GM12878 (cell line): ENCODE measurements at regions not wholly inside any gene's neighbourhood (a gene's known extent, or its start where the extent isn't known, plus 50 kb on each side); places are given as distances from the start of the nearest gene placed in this dataset.

ENCODE experiments used
- CHD1 ChIP-seq: IDR thresholded peaks from 2 replicates; pipeline ENCODE4 v1.6.1; 2012; ENCODE audit warnings: low read depth, low read length, improper control_type of control experiment
- CTCF ChIP-seq, 3 experiments: IDR thresholded peaks in 2 of 3; conservative IDR thresholded peaks in 1 of 3; 2 replicates each; pipeline ENCODE4 v1.5.1; 2011; ENCODE audit warnings: low read depth in 3 of 3, low read length in 3 of 3, mild to moderate bottlenecking in 3 of 3, control low read depth in 2 of 3, moderate library complexity in 2 of 3, inconsistent platforms in 1 of 3, mixed read lengths in 1 of 3; ENCODE audit not compliant: control insufficient read depth in 2 of 3, insufficient read depth in 1 of 3; ENCODE audit errors: extremely low read depth in 1 of 3
- EP300 ChIP-seq, 2 experiments: fragments of 150-350 bp in 1 of 2; IDR thresholded peaks; 2 replicates each; pipeline ENCODE4 v1.6.1; 2011 to 2012; ENCODE audit warnings: low read depth in 2 of 2, low read length in 2 of 2, borderline replicate concordance in 1 of 2, improper control_type of control experiment in 1 of 2, inconsistent platforms in 1 of 2; ENCODE audit not compliant: control insufficient read depth in 1 of 2
- ETV6 ChIP-seq, 2 experiments: fragments of 450-650 bp in 1 of 2; IDR thresholded peaks in 1 of 2; conservative IDR thresholded peaks in 1 of 2; 2 replicates each; pipeline ENCODE4 v1.6.1; 2014; ENCODE audit warnings: antibody characterized with exemption in 1 of 2, borderline replicate concordance in 1 of 2, low read depth in 1 of 2, mild to moderate bottlenecking in 1 of 2, moderate library complexity in 1 of 2
- EZH2 ChIP-seq: IDR thresholded peaks from 2 replicates; pipeline ENCODE4 v1.6.1; 2012; ENCODE audit warnings: low read depth, mild to moderate bottlenecking, control low read depth, inconsistent platforms, low read length, borderline replicate concordance; ENCODE audit not compliant: control insufficient read depth
- POLR2AphosphoS5 ChIP-seq: IDR thresholded peaks from 2 replicates; pipeline ENCODE4 v1.6.1; 2011; ENCODE audit warnings: mild to moderate bottlenecking, low read length, inconsistent platforms

GRCh38 chr9:78685471-78685870, 388.5 kb downstream of the PSAT1 start:
- TF ChIP-seq CHD1 = no peak
- TF ChIP-seq ETV6 (conservative IDR thresholded peaks at IDR 0.05 in 1 of 2, IDR thresholded peaks at IDR 0.05 in 1 of 2; ENCODE audit: borderline replicate concordance in 1 of 2, low read depth in 1 of 2) = no peak
- no peak for TF ChIP-seq EZH2
- no peak for TF ChIP-seq EP300 (IDR thresholded peaks at IDR 0.05; ENCODE audit: borderline replicate concordance in 1 of 2, control insufficient read depth in 1 of 2, low read depth in 2 of 2, low read length in 2 of 2)
- no peak for TF ChIP-seq POLR2AphosphoS5
- no peak for TF ChIP-seq CTCF (IDR thresholded peaks at IDR 0.05 in 2 of 3, conservative IDR thresholded peaks at IDR 0.05 in 1 of 3; ENCODE audit: control insufficient read depth in 2 of 3, extremely low read depth in 1 of 3, insufficient read depth in 1 of 3, low read depth in 3 of 3, low read length in 3 of 3)
